ENCODE measurements at regions not wholly inside any gene's neighbourhood (a gene's known extent, or its start where the extent isn't known, plus 50 kb on each side); places are given as distances from the start of the nearest gene placed in this dataset.

DNA sequence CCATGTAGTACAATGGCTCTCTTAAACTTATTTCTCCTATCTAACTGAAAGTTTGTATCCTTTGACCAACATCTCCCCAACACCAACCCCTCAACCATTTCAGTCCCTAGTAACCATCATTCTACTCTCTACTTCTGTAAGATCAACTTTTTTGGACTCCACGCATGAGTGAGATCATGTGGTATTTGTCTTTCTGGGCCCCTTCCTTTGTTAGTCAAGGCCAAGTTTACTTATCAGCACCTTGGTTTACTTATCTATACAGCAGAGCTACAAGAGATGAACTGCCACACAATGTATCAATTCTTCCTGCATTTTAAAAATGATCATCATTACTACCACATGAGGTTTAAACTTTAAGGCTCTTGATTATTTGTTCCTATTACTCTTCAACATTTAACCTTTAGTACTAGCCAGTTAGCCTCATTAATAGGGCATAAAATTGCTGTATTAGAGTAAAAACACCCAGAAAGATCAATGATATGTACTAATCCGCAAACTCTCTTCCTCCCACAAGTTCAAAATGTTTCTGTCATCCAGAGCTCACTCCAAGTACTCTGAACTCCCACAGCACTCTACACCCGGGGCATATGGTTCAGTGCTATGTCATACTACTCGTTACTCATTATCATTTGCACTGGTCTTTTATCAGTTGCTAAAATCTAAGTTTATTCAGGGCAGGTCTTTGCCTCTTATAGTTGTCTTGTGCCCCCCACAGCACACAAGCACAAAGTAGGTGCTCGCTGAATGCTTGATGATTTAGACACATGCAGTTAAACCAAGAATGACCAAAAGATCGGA lies 145.7 kb upstream of the ADAMTS3 start:
- H3K4me1 ChIP-seq (ENCODE audit: insufficient read depth, low read length), result no peaks in the 10 kb centered on the region

More for the DNA sequence above, 145.7 kb upstream of the ADAMTS3 start:
- Histone ChIP-seq H2BK20ac (ENCODE audit: low read depth, low read length, poor library complexity, severe bottlenecking) (no peak overlapping the region), H3K79me1 (ENCODE audit: insufficient read depth, low read depth, low read length, poor library complexity, severe bottlenecking) (no peaks in the 10 kb centered on the region), H2BK120ac (ENCODE audit: low read depth, low read length, poor library complexity, severe bottlenecking) (no peak overlapping the region), H3K18ac (ENCODE audit: insufficient read length, low read depth, low read length) (no peak overlapping the region), H3K14ac (ENCODE audit: insufficient read depth, low read length) (no peak overlapping the region), H2AFZ (ENCODE audit: low read length) (no peak overlapping the region), H4K91ac (ENCODE audit: insufficient read length, low read depth, low read length) (no peak overlapping the region), H4K5ac (ENCODE audit: insufficient read length, low read depth, low read length) (no peak overlapping the region), H3K23me2 (ENCODE audit: insufficient read length, low read depth, low read length, poor library complexity, severe bottlenecking) (no peaks in the 10 kb centered on the region), H2AK5ac (ENCODE audit: insufficient read length, low read length) (no peak overlapping the region), H3K79me2 (ENCODE audit: insufficient read depth, low read length) (no peaks in the 10 kb centered on the region), H3K23ac (ENCODE audit: insufficient read length, low read depth, low read length) (no peak overlapping the region), H3K27ac (ENCODE audit: insufficient read length, low read depth, low read length) (no peak overlapping the region), H3K9me3 (ENCODE audit: control insufficient read depth, low read depth, low read length) (no peaks in the 10 kb centered on the region), H4K20me1 (ENCODE audit: control insufficient read depth, insufficient read depth, insufficient read length) (no peaks in the 10 kb centered on the region), H3K4me2 (ENCODE audit: insufficient read depth, insufficient read length, low read length) (no peak overlapping the region), H2BK12ac (ENCODE audit: insufficient read length, low read depth, low read length) (no peak overlapping the region), H3T11ph (ENCODE audit: low read length) (no peak overlapping the region), H3K4ac (ENCODE audit: low read depth, low read length) (no peak overlapping the region), H3K9ac (ENCODE audit: extremely low read depth, insufficient read length, low read length) (no peak overlapping the region), H3K56ac (ENCODE audit: insufficient read length, low read depth, low read length) (no peak overlapping the region), H3K27me3 (ENCODE audit: insufficient read depth, low read length) (no peaks in the 10 kb centered on the region), H2BK15ac (ENCODE audit: low read depth, low read length) (no peak overlapping the region), H2BK5ac (ENCODE audit: insufficient read length, low read length) (no peak overlapping the region), H4K8ac (replicated peaks; ENCODE audit: insufficient read length, low read depth, low read length) (no peak overlapping the region)
- no peak for DNase-seq
- no peak overlapping the region for H3K27ac Mint-ChIP-seq
- no peaks in the 10 kb centered on the region for H3K27me3 Mint-ChIP-seq (ENCODE audit: low read depth)
- no CpG with 5 or more reads among the region's 6 CpGs for WGBS (ENCODE audit: extremely low coverage, insufficient read length, low lambda C conversion rate)
- peaks cover 0 to 3% of the 10 kb centered on the region in 2 experiments; a peak in 1 of 4 replicates for H3K4me1 Mint-ChIP-seq
- TF ChIP-seq, protein P1, sequence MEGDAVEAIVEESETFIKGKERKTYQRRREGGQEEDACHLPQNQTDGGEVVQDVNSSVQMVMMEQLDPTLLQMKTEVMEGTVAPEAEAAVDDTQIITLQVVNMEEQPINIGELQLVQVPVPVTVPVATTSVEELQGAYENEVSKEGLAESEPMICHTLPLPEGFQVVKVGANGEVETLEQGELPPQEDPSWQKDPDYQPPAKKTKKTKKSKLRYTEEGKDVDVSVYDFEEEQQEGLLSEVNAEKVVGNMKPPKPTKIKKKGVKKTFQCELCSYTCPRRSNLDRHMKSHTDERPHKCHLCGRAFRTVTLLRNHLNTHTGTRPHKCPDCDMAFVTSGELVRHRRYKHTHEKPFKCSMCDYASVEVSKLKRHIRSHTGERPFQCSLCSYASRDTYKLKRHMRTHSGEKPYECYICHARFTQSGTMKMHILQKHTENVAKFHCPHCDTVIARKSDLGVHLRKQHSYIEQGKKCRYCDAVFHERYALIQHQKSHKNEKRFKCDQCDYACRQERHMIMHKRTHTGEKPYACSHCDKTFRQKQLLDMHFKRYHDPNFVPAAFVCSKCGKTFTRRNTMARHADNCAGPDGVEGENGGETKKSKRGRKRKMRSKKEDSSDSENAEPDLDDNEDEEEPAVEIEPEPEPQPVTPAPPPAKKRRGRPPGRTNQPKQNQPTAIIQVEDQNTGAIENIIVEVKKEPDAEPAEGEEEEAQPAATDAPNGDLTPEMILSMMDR (conservative IDR thresholded peaks at IDR 0.05), result no peak
- H3K9me3 Mint-ChIP-seq, result no peaks in the 10 kb centered on the region
- no peaks in the 10 kb centered on the region for H3K36me3 Mint-ChIP-seq (ENCODE audit: insufficient read depth in 1 of 3, low read depth in 3 of 3)
- no peak overlapping the region for H3K4me3 Mint-ChIP-seq

All from H9 (cell line).